HK-2 (cell line): ENCODE measurements at regions not wholly inside any gene's neighbourhood (a gene's known extent, or its start where the extent isn't known, plus 50 kb on each side); places are given as distances from the start of the nearest gene placed in this dataset.

Experiments used
- DNase-seq: peaks from one replicate; pipeline ENCODE4 v3.0.0-alpha.2; 2018; ENCODE audit not compliant: unreplicated experiment

DNA sequence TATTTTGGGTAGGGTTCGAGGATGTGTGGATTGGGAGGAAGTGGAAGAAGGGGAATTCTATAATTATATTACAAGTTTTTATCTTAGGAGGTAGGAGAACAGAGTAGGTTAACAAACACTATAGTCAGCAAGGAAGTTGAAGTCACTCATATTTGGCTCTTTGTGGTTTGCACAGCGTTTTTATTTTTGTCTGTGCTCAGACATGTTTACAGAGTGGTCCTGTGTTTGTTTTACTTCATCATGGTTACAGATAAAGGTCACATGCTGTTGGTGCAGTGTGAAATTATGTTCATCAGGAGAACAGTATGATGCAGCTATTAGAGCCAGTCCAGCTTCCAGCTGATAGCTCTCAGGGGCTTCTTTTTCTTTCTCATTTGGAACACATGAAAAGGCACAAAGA lies 299.9 kb upstream of the SFRP2 start:
- DNase-seq = no peak

DNA sequence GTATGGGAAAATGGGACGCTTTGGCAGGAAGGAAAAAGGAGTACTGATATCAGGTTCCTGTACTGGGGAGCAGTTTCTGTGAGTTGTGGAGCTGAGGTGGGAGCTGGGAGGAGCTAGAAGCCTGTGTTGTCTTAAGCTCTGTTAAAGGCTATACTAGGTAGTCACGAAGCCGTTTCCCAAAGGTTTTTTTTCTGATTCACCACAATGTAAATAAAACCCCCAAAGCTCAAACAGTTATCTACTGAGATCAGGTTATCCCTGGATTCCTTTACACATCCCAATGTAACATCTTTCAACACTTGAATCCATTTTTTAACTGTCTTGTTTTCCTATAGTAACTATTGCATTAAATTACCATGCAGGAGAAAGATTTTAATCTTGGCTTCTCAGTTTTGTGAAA lies 297.4 kb upstream of the SFRP2 start:
- peak; percentile 35 for DNase-seq

DNA sequence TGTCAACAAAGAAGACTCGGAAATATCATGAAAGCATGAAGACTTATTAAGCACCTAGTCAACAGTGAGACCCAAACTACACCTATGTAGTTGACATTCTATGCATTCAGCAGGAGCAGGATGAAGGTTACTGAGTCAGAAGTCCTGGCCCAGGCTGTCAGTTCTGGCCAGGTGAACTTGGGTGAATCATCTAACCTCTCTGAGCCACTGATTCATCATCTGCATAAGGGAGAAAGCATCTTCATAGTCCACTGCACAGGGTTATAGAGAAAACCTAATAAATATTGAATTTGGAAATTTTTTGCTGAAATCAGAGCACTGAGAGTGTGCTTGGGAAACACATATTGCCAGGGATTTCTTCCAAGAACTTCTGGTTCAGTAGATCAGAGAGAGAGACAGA lies 296.0 kb upstream of the SFRP2 start:
- peak; percentile 28 for DNase-seq

DNA sequence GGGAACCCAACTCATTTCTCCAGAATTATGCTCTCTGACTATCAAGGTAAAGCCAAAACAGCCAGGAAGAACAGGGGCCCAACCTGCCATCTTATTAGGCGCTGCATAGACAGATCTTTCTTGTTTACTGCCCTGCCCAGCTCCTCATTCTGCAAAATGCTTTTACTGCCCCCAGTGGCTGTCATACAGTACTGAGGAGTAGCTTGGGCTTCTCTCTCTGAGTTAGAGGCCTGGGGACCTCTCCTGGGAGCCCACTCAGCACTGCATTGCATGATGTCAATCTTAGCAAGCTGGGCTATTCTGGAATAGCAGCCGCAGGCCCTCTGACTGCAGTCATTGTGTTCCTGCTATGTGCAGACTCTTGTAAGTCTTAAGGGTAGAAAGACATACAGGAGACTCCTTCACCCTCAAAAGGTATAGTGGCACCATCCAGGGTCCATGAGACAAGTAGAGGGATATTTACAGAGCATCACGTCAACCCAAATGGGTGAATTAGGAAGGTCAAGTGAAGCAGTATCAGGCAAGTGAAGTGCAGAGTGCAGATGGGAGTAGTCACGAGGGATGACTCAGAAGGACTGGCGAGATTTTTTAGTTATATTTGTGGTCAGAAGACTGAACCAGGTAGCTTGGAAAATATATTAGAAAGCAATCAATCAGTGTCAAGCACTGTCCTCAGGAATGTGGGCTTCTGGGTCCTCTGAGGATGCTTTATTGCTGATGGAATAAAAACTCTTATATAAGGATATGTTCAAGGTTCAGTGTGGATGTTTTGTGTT lies 294.1 kb upstream of the SFRP2 start:
- peak; percentile 36 for DNase-seq

DNA sequence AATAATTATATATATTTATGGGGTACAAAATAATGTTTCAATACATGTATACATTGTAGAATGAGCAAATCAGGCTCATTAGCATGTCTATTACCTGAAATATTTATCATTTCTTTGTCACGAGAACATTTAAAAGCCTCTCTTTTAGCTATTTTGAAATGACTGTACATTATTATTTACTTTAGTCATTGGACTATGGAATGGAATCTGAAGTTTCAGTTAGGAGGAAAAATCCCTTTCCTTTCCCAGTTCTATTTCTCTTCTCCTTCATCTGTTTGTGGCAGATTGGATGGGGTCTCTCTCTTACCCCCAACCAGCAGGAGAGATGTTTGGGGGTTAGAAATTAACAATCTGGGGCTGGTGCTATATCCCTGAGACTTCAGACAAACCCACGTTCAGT lies 292.5 kb upstream of the SFRP2 start:
- DNase-seq = no peak

DNA sequence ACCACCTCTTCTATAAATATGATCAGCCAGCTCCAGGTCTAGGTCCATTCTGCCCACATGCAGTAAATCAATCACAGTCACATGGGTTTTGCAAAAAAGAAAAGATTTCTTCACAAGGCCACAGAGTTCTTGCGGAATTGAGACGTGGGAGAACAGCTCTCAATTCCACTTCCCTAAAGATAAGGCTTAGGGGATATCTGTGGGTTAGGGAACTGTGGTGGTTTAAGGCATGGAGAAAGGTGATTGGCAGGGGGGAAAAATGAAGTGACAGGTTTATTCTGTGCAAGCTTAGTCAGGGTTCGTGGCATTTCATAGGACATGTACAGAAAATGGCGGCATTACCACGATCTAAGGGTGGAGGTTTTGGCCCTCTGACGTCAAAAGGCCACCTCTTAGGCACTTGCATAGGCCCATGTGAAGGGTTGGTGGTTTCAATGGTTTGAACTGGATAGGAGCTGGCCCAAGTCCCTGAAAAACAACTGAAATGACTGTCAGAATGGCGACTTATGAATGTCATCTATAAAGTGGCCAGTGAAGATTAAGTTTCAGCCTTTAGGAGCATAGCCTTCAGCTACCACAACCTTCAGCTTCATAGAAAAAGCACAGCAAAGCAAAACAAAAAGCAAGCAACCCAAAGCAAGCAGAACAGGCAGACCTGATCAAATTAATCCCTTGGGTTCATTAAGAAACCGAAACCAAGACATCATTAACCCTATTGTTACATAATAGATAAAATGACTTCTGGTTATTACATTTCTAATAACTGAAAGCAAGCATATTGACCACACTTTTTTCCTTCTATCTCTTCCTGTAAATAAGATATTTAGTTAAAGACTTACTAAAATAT lies 289.8 kb upstream of the SFRP2 start:
- DNase-seq = no peak

DNA sequence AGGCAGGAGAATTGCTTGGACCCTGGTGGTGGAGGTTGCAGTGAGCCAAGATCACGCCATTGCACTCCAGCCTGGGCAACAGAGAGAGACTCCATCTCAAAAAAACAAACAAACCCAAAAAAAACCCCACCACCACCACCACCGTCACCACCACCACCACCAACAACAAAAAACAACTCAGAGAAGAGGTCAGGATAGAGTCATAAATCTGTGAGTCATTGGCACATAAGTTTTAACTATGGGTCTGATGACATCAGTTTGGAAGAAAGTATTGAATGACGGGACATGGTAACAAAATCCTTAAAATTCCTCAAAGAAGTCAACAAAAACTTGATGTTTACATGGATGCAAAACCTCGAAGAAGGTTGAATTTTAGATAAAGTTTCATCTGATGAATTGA lies 288.0 kb upstream of the SFRP2 start:
- DNase-seq = no peak

DNA sequence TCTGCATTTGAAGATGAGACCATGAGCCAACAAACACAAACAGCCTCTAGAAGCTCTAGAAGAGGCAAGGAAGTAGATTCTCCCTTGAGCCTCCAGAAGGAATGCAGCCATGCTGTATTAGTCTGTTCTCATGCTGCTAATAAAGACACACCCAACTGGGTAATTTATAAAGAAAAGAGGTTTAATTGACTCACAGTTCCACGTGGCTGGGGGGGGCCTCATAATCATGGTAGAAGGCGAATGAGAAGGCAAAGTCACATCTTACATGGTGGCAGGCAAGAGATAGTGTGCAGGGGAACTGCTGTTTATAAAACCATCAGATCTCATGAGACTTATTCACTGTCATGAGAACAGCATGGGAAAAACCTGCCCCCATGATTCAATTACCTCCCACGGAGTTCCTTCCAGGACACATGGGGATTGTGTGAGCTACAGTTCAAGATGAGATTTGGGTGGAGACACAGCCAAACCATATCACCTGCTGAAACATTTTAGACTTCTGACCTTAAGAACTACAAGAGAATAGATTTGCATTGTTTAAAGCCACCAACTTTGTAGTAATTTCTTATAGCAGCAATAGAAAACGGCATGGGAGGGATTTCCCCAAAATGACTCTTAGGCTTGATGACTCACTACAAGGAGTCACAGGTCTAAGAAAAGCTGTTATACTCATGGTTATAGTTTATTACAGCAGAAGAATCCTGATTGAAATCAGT lies 284.4 kb upstream of the SFRP2 start:
- peak; percentile 37 for DNase-seq

DNA sequence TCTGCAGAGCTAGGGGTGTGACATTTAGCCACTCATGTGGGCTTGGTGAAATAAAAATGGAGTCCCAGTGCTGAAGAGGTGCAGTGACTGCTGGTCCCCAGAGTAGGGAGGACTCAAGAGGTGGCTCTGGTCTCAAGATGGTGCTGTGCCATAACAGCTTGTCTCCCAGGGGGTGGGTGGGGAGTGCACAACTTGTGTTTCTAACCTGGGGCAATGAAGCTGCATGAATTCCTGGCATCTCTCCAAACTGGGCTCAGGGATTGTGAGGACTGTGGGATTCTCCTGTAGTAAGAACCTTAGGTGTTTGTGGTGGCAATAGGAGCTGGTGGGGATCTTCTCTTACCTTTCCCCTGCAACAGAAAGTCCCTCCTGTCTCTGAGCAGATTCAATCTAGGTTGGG lies 278.9 kb upstream of the SFRP2 start:
- DNase-seq = no peak

DNA sequence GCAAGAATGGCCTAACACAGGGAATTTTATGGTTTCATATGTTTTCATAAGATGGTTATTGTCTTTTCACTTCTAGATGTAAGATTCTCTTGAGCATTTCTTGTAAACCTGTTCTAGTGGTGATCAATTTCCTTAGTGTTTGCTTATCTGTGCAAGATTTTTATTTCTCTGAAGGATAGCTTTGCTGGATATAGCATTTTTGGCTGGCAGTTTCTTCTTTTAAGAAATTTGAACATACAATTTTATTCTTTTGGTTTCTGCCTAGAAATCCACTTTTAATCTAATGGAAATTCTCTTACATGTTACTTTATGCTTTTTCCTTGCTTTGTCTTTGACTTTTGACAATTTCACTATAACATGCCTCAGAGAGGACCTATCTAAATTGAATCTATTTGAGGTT lies 276.5 kb upstream of the SFRP2 start:
- DNase-seq = no peak

DNA sequence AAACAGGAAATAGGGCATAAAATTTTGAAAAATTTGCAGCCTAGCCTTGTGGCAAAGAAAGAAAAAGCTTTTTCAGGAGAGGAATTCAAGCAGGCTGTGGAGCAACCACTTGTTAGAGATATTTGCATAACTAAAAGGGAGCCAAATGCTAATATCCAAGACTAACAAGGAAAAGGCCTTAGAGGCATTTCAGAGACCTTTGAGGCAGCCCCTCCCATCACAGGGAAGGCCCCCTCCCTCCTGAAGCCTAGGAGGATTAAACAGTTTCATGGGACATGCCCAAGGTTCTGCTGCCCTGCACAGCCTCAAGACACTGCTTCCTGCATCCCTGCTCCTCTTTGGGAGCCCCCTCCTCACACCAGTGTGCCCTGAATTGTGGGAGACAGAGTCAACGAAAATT lies 275.4 kb upstream of the SFRP2 start:
- DNase-seq = no peak

DNA sequence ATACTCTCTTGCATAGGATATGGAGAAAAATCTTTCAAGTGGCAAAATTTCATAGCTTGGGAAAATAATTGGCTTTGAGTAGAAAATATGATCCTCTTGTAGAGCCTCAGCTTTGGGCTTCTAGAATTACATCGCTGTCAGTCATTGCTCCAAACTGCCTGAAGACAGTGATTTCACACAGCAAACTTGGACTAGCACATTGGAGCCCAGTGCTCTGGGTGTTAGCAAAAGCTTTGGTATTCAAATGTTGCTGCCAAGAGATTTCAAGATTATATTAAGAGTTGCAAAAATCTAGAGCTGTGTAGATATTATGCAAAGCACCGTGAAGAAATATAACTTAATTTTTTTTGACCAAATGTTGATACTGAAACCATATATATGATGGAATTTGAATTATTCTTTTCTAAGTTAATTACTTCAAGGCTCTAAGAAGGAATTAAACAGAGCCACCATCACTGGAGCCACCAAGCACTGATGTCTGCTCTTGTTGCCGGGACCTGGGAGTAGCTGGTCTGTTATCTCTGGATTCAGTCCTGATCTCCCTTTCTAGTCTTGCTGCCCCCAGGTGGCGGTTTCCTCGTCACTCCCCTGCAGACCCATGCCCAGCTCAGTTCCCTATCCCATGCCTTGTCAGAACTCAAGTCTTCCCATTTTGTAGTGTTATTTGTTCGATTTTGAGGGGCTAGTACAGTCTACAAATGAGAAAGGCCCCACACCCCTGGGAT lies 260.7 kb upstream of the SFRP2 start:
- DNase-seq = no peak

DNA sequence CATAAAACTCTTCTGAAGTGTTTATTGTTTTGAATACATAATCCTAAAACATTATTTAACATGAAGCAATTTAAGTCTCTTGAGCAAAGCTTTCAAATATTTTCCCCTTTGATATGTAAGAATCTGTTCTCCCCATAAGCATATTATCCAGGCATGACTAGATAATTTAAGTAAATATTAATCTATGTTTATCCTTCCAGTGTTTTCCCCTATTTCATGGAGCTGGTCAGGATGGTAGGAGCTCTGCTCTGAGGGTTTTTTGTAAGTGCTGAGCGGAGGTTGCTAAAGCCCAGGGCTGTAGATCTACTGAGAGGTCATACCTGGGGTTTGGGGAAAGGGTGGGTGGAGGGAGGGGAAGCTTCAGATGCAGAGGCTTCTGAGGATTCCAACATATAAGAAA lies 258.9 kb upstream of the SFRP2 start:
- no peak for DNase-seq

DNA sequence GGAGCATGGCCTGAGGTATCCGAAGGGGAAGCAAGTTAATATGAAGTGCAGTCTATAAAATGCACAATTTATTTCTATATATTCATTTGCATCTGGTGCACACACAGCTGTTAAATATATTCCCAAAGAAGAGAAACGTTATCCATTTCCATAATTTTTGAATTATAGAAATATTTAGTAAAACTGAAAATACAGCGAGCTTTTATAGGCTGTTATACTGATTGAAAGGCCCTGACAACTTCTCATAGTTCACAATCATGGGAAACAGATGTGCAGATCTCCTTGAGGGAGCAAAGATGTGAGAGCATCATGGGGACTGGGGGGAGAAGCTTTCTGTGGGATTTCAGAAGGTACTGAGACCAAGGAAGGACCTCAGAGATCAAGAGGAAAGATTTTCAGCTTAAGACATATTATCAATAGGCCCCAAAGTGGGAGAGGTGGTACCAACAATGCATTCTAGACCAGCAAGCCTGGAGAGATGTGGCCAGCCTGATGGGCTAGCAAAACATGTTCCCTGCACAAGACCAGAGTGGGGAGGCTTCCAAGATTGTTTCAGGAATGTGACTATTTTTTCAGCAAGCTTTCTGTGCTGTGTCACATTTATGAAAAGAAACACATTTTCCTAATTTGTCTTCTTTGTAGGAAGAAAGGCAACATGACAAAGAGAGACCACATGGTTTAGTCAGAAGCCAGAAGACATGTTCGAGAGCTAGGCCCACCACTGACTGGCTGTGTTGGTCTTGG lies 256.0 kb upstream of the SFRP2 start:
- DNase-seq = no peak

DNA sequence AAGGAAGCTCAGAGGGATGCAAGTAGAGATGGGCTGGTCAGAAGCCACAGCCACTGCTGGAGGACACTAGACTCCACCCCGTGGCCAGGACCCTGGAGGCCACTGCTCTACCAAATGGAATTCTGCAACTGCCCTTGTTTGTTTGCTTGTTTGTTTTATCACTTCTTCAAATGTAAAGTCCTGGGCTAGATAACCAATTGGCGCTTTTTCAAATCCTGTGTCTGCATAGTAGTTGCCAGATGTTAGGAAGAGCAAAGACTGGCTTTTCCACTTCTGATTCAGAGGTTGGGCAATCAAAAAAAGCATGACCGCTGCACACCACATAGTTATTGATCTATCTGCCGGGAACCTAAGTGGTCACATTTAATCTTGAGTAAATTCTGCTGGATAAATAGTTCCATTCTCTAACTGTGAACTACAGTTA lies 255.2 kb upstream of the SFRP2 start:
- no peak for DNase-seq

DNA sequence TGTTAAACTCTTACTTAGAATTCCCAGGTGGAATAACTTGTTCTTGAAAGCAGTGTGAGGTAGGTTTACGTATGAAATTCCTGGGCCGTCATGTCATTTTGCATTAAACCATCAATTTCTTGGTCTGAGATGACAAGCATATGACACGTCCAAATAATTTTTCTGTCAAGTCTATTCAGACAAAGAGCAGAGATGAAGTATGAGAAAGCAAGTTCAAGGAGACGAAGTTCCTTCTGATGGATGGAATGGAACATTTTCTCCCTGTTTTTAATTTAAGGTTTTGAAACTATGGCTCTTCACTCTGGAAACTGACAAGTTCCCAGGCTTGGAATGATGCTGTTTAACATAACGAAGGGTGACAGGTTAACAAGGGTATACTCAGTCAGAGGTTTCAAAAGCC lies 252.8 kb upstream of the SFRP2 start:
- DNase-seq = no peak

DNA sequence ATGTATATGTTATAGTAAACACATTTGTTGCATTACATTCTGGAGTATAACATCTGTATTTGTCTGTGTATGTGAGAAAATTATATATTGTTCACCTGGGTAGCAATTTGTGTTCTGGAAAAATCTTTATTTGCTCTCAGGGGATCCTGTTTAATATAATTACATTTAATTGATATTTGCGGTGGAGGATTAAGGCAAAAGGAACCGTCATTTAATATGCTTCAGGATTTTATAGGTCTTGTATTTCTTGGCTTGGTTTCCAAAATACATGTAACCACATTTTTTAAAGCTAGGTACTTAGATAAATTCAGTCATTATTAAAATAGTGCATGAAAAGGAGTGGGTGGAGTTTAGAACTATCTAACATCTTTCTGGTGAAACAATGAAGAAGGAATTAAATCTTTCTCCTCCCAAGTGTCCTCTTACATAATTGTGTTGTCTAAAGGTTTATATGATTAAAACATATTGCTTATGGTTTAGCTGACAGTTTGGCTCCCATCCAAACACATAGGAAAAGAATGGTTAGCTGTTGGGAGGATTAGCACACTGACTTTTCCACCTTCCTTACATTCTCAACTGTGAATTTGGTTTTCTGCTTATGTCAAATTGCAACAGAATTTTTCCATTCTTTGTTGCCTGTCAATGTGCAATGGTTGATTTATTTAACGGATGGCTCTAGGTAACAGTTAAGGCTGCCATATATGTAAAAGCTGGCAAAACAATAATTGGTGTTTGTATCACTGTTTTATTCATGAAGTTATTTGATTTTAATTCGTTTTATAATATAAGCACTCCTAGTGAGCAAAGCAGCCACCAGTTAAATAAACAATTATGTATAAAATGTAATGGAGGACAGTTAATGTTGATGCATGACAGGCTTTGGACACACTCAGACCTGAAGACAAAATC lies 250.8 kb upstream of the SFRP2 start:
- no peak for DNase-seq

DNA sequence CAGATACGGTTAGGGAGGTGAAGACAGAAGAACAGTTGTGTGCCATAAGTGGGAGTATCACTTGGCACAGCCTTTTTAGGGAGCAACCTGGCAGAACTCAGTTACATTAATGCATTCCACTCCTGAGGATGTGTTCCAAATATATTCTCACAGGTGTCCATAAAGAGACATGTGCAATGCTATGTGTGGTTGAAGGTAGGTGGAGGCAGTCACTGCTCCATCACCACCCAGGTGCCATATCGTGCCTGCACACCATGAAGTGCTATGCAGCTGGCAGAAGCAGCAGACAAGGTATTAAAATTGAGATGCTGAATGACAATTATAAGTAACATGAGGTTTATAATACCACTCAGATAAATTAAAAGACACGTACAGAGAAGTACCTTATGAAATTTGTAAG lies 248.0 kb upstream of the SFRP2 start:
- no peak for DNase-seq

DNA sequence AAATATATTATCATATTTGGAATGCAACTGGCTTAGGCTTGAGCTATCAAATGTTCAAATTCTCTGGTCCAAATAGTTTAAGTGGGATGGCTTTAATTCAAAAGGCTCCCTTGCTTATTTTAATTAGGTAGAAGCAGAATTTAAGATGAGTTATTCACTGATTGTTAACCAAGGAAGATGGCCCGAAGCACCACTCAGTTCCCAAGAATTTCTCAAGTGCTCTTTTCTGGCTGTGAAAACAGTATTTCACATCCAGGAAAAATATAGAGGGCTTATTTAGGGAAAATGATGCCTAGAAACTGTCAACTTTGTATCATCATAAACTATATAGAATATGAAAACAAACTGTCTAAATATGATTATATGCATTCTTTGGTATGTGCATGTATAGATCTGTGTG lies 246.5 kb upstream of the SFRP2 start:
- no peak for DNase-seq

DNA sequence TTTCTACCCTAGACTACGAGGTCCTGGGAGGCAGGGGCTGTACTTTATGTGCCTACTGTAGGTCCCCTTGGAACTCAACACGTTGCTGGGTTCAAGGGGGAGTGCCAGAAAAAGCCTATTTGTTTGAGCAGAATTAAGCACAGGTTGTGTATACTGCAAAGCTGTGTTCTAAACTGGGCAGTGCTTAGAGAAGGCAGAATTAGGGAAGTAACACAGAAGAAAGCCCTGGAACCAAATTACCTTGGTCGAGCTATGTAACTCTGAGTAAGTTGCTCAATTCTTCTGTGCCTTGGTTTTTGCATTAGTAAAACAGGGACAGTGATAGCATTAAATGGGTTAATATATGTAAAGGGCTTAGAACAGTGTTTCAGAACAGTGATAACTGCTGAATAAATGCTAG lies 245.0 kb upstream of the SFRP2 start:
- no peak for DNase-seq
